Gastroesophageal sphincter (tissue), 3 donors: ENCODE measurements at regions not wholly inside any gene's neighbourhood (a gene's known extent, or its start where the extent isn't known, plus 50 kb on each side); places are given as distances from the start of the nearest gene placed in this dataset.

ENCODE experiments used
- EP300 ChIP-seq: sonication (generic); formaldehyde crosslinking; IDR thresholded peaks from one replicate; pipeline ENCODE4 v1.6.1; 2017; ENCODE audit warnings: antibody characterized with exemption, mild to moderate bottlenecking
- TF ChIP-seq, protein P1 (sequence below), 4 experiments: fragments of 200-600 bp in 2 of 4; fragments of 450-650 bp in 2 of 4; sonication (generic) in 1 of 4; IDR thresholded peaks; one replicate each; pipeline ENCODE4 v1.5.1; 2017 to 2019; ENCODE audit warnings: antibody characterized with exemption in 4 of 4, mild to moderate bottlenecking in 2 of 4, moderate library complexity in 2 of 4

DNA sequence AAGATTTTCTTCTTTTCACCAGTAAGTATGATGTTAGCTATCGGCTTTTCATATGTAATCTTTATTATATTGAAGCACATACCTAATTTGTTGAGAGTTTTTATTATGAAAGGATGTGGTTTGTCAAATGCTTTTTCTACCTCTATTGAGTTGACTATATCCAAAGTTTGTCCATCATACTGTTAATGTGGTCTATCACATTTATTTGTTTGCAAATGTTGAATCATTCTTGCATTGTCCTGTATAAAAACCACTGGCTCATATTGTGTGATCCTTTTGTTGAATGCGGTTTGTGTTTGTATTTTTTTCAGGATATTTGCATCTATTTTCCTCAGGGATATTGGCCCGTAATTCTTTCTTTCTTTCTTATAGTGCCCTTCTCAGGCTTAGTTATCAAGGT lies 675.5 kb downstream of the NUP35 start:
- TF ChIP-seq, protein P1, sequence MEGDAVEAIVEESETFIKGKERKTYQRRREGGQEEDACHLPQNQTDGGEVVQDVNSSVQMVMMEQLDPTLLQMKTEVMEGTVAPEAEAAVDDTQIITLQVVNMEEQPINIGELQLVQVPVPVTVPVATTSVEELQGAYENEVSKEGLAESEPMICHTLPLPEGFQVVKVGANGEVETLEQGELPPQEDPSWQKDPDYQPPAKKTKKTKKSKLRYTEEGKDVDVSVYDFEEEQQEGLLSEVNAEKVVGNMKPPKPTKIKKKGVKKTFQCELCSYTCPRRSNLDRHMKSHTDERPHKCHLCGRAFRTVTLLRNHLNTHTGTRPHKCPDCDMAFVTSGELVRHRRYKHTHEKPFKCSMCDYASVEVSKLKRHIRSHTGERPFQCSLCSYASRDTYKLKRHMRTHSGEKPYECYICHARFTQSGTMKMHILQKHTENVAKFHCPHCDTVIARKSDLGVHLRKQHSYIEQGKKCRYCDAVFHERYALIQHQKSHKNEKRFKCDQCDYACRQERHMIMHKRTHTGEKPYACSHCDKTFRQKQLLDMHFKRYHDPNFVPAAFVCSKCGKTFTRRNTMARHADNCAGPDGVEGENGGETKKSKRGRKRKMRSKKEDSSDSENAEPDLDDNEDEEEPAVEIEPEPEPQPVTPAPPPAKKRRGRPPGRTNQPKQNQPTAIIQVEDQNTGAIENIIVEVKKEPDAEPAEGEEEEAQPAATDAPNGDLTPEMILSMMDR (IDR thresholded peaks at IDR 0.05), result no peak
- TF ChIP-seq EP300, result no peak
